Sigmoid colon (tissue), 6 donors: ENCODE measurements at regions not wholly inside any gene's neighbourhood (a gene's known extent, or its start where the extent isn't known, plus 50 kb on each side); places are given as distances from the start of the nearest gene placed in this dataset.

Experiments used
- DNase-seq: peaks from one replicate; pipeline ENCODE4 v3.0.0-alpha.2; 2019
- H3K27ac ChIP-seq, 4 donors: fragments of 200-600 bp; sonication (generic); one replicate each; pipeline ENCODE4 v1.5.1; 2016 to 2019; ENCODE audit warnings: mild to moderate bottlenecking in 1 of 4
- H3K27me3 ChIP-seq, 3 donors: fragments of 200-600 bp; sonication (generic); one replicate each; pipeline ENCODE4 v1.5.1; 2019; ENCODE audit warnings: mild to moderate bottlenecking in 1 of 3
- H3K36me3 ChIP-seq, 4 donors: fragments of 200-600 bp; sonication (generic); one replicate each; pipeline ENCODE4 v1.5.1; 2016 to 2019
- H3K4me1 ChIP-seq, 4 donors: fragments of 200-600 bp; sonication (generic); one replicate each; pipeline ENCODE4 v1.5.1; 2017 to 2019
- H3K4me3 ChIP-seq, 4 donors: fragments of 200-600 bp; sonication (generic); one replicate each; pipeline ENCODE4 v1.5.1; 2017 to 2019; ENCODE audit warnings: mild to moderate bottlenecking in 2 of 4, moderate library complexity in 1 of 4
- H3K9me3 ChIP-seq, 4 donors: fragments of 200-600 bp in 3 of 4; sonication (generic) in 3 of 4; one replicate each; pipeline versions ENCODE4 v1.5.1 to v1.6.1; 2013 to 2019
- EP300 ChIP-seq, 4 donors: sonication (generic); formaldehyde crosslinking; IDR thresholded peaks; one replicate each; pipeline ENCODE4 v1.6.1; 2017; ENCODE audit warnings: antibody characterized with exemption in 4 of 4
- POLR2A ChIP-seq, 2 donors: fragments of 450-650 bp; IDR thresholded peaks; one replicate each; pipeline ENCODE4 v1.6.1; 2016; ENCODE audit warnings: antibody characterized with exemption in 2 of 2, mild to moderate bottlenecking in 2 of 2, moderate library complexity in 2 of 2
- POLR2AphosphoS5 ChIP-seq, 4 donors: sonication (generic); formaldehyde crosslinking; IDR thresholded peaks; one replicate each; pipeline ENCODE4 v1.6.1; 2017; ENCODE audit warnings: antibody characterized with exemption in 4 of 4
- WGBS, 2 donors: extraction: QIAGEN DNeasy Blood & Tissue Kit; methylation state at CpG; one replicate each; pipeline ENCODE4 v1.1.7; 2013; 5-methylcytosine and 5-hydroxymethylcytosine counted together
- intact Hi-C: fragments of 100-400 bp; cut with DNase I; formaldehyde crosslinking; loops from one replicate; pipeline ENCODE4 v1.15.1; 2023
- TF ChIP-seq, protein P1 (sequence below), 4 experiments: fragments of 450-650 bp in 3 of 4; fragments of 200-600 bp in 1 of 4; IDR thresholded peaks; one replicate each; pipeline ENCODE4 v1.5.1; 2016 to 2019; ENCODE audit warnings: antibody characterized with exemption in 4 of 4, mild to moderate bottlenecking in 3 of 4, moderate library complexity in 2 of 4
- donor health status: healthy with polysubstance abuse.
- donor health status: healthy.

DNA sequence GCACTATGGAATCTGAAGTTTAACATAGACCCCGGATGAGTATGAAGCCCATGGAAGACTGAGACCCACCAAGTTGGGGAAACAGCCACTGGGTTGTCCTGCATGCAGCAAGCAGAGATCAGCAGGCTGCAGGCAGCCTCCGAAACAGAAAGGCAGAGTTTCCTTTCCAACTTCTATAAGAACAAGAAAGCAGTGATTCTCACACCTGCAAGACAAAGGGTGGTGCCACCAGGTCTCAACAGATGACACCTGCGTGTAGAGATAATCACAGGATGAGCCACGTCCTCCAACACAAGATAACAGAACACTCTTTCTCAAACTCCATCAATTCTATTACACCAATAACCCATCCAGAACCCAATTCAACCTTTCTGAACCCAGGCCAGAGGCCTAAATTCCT, 457.9 kb downstream of the FOXO1 start:
- H3K4me1 ChIP-seq, result no peaks in the 10 kb centered on the region
- no peak overlapping the region for H3K4me3 ChIP-seq
- DNase-seq, result no peak
- TF ChIP-seq POLR2AphosphoS5 (IDR thresholded peaks at IDR 0.05), result no peak
- no peak for TF ChIP-seq EP300 (IDR thresholded peaks at IDR 0.05)
- no peak for TF ChIP-seq POLR2A (IDR thresholded peaks at IDR 0.05)
- TF ChIP-seq, protein P1, sequence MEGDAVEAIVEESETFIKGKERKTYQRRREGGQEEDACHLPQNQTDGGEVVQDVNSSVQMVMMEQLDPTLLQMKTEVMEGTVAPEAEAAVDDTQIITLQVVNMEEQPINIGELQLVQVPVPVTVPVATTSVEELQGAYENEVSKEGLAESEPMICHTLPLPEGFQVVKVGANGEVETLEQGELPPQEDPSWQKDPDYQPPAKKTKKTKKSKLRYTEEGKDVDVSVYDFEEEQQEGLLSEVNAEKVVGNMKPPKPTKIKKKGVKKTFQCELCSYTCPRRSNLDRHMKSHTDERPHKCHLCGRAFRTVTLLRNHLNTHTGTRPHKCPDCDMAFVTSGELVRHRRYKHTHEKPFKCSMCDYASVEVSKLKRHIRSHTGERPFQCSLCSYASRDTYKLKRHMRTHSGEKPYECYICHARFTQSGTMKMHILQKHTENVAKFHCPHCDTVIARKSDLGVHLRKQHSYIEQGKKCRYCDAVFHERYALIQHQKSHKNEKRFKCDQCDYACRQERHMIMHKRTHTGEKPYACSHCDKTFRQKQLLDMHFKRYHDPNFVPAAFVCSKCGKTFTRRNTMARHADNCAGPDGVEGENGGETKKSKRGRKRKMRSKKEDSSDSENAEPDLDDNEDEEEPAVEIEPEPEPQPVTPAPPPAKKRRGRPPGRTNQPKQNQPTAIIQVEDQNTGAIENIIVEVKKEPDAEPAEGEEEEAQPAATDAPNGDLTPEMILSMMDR (IDR thresholded peaks at IDR 0.05), result no peak
- H3K27me3 ChIP-seq, result no peaks in the 10 kb centered on the region
- peaks cover 0 to 4% (median 0%) of the 10 kb centered on the region in 4 donors for H3K9me3 ChIP-seq
- 66 to 83% methylated on average over 4 of the region's 4 CpGs for WGBS, 2 donors
- no peaks in the 10 kb centered on the region for H3K36me3 ChIP-seq
- intact Hi-C loops, result no loop called here
- no peak overlapping the region for H3K27ac ChIP-seq

DNA sequence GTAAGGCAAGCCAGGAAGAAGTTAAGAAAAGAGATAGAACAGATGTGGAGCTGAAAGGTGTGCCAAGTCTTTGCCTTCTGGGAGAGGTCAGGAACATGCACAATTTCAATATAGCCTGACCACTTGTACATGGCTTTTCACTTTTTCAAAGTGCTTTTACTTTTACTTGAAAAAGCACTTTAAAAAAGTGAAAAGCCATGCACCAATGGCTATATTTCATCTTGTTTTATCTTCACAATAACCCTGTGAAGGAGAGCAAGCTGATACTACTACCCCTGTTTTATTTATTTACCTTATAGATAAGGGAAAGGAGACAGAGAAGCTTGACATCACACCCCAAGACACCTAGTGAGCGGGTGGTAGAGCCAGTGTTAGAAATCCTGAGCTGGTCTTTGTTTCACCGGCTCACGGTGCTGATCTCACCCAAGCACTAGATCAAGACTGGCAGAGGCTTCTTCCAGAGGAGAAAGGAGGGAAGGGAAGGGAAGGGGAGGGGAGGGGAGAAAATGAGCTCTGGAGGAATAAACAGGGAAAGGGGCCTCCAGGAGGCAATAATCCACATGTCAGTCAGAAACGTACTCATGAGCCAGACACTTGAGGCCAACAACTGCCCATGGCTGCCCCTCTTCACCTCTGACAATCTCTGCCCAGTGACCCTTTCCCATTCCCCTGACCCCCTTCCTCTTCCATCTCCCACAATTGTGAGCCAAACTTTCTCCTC, 455.4 kb downstream of the FOXO1 start:
- TF ChIP-seq POLR2A (IDR thresholded peaks at IDR 0.05) (no peak), POLR2AphosphoS5 (IDR thresholded peaks at IDR 0.05) (no peak), EP300 (IDR thresholded peaks at IDR 0.05) (no peak)
- TF ChIP-seq, protein P1 (IDR thresholded peaks at IDR 0.05), result no peak
- no peak overlapping the region for H3K27ac ChIP-seq
- H3K4me3 ChIP-seq, result no peak overlapping the region
- H3K27me3 ChIP-seq, result no peaks in the 10 kb centered on the region
- no peaks in the 10 kb centered on the region for H3K9me3 ChIP-seq
- H3K4me1 ChIP-seq, result no peaks in the 10 kb centered on the region
- DNase-seq, result no peak
- H3K36me3 ChIP-seq, result no peaks in the 10 kb centered on the region
- intact Hi-C loops, result no loop called here
- 38 to 68% methylated on average over 4 of the region's 4 CpGs for WGBS, 2 donors

DNA sequence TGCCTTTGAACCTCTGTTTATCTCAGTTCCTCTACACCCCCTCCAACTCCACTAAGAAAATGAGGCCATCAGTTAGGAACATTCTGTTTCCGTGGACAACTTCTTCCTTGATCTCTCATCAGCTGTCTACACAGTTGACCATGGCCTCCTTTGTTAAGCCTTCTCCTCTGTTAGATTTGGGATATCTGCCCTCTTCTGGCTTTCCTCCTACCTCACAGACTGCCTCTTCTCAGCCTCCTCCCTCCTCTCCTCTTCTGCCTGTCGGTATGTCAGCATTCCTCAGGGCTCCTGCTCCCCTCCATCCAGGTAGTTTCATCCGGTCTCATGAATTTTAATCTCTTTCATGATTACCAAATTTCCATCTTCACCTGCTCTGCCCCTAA, 454.9 kb downstream of the FOXO1 start:
- H3K27ac ChIP-seq, result no peak overlapping the region
- no peaks in the 10 kb centered on the region for H3K9me3 ChIP-seq
- WGBS, 2 donors, result 78 to 91% methylated on average over 3 of the region's 3 CpGs
- H3K4me1 ChIP-seq, result no peaks in the 10 kb centered on the region
- H3K36me3 ChIP-seq, result no peaks in the 10 kb centered on the region
- H3K4me3 ChIP-seq, result no peak overlapping the region
- TF ChIP-seq, protein P1 (IDR thresholded peaks at IDR 0.05), result no peak
- no peak for TF ChIP-seq POLR2A (IDR thresholded peaks at IDR 0.05)
- no peak for TF ChIP-seq EP300 (IDR thresholded peaks at IDR 0.05)
- TF ChIP-seq POLR2AphosphoS5 (IDR thresholded peaks at IDR 0.05), result no peak
- DNase-seq, result no peak
- no peaks in the 10 kb centered on the region for H3K27me3 ChIP-seq
- intact Hi-C loops, result no loop called here

DNA sequence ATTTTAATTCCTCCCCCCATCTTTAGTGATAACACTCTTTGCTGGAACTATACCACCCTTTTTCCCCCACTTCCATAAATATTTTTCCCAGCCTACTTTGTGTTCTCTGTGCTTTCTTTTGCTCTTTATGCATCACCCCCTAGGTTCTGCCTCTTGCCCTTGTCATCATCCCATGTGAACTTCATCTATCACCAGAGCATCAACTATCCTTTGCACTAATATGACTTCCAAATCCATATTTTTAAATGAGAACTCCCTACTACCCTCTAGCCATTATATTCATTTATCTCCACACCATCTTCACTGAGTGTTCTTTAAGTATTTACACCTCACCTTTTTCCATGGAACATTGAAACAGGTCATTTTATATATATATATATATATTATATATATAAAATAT, 452.7 kb downstream of the FOXO1 start:
- no peaks in the 10 kb centered on the region for H3K27me3 ChIP-seq
- no peak overlapping the region for H3K27ac ChIP-seq
- TF ChIP-seq POLR2AphosphoS5 (IDR thresholded peaks at IDR 0.05), result no peak
- no peak for TF ChIP-seq EP300 (IDR thresholded peaks at IDR 0.05)
- TF ChIP-seq, protein P1 (IDR thresholded peaks at IDR 0.05), result no peak
- no peak for TF ChIP-seq POLR2A (IDR thresholded peaks at IDR 0.05)
- H3K9me3 ChIP-seq, result no peaks in the 10 kb centered on the region
- intact Hi-C loops, result no loop called here
- H3K4me3 ChIP-seq, result no peak overlapping the region
- no peaks in the 10 kb centered on the region for H3K4me1 ChIP-seq
- DNase-seq, result no peak
- no peaks in the 10 kb centered on the region for H3K36me3 ChIP-seq

DNA sequence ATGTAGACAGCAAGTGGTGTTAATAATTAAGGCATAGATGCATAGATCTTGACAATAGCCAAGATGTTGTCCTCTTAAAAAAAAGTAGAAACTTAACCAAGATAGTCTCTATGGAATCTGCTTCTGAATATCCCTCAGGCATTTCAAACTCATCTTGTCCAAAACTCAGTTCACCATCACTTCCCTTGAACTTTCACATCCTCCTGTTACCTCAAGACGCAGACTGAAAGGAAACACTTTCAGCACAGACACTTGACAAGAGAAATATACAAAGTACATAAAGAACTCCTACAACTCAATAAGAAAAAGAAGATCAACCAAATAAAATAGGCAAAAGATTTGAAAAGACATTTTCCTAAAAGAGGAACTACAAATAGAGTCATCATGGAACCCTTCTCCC, 451.1 kb downstream of the FOXO1 start:
- DNase-seq, result no peak
- Histone ChIP-seq H3K36me3 (no peaks in the 10 kb centered on the region), H3K4me1 (no peaks in the 10 kb centered on the region), H3K4me3 (no peak overlapping the region), H3K9me3 (no peaks in the 10 kb centered on the region), H3K27ac (no peak overlapping the region), H3K27me3 (no peaks in the 10 kb centered on the region)
- intact Hi-C loops, result no loop called here
- TF ChIP-seq POLR2A (IDR thresholded peaks at IDR 0.05), result no peak
- TF ChIP-seq, protein P1 (IDR thresholded peaks at IDR 0.05), result no peak
- no peak for TF ChIP-seq EP300 (IDR thresholded peaks at IDR 0.05)
- TF ChIP-seq POLR2AphosphoS5 (IDR thresholded peaks at IDR 0.05), result no peak
- WGBS, 2 donors, result 62 to 84% methylated on average over 1 of the region's 1 CpG
